ENCODE measurements at regions not wholly inside any gene's neighbourhood (a gene's known extent, or its start where the extent isn't known, plus 50 kb on each side); places are given as distances from the start of the nearest gene placed in this dataset.

DNA sequence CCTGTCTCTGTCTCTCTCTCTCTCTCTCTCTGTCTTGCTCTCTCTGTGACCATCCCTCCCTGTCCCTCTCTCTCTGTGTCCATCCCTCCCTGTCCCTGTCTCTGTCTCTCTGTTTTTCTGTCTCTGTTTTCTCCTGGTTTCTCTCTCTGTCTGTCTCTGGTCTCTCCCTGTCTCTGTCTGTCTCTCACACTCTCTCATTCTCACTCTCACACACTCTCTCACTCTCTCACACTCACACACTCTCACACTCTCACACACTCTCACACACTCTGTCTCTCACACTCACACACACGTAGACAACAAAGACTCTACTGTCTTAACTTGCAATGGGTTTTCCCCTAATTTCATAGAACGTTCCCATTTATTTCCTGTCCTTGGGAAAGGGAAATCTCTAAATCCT is 299.5 kb downstream of the FOXL1 start:
- no peak for ATAC-seq (ENCODE audit: insufficient read depth, low read depth)
- no peak overlapping the region for H3K4me2 ChIP-seq (ENCODE audit: insufficient read depth, low read length)
- H3K27me3 ChIP-seq (ENCODE audit: insufficient read depth, low read length, poor library complexity) = peaks cover 9% of the 10 kb centered on the region

DNA sequence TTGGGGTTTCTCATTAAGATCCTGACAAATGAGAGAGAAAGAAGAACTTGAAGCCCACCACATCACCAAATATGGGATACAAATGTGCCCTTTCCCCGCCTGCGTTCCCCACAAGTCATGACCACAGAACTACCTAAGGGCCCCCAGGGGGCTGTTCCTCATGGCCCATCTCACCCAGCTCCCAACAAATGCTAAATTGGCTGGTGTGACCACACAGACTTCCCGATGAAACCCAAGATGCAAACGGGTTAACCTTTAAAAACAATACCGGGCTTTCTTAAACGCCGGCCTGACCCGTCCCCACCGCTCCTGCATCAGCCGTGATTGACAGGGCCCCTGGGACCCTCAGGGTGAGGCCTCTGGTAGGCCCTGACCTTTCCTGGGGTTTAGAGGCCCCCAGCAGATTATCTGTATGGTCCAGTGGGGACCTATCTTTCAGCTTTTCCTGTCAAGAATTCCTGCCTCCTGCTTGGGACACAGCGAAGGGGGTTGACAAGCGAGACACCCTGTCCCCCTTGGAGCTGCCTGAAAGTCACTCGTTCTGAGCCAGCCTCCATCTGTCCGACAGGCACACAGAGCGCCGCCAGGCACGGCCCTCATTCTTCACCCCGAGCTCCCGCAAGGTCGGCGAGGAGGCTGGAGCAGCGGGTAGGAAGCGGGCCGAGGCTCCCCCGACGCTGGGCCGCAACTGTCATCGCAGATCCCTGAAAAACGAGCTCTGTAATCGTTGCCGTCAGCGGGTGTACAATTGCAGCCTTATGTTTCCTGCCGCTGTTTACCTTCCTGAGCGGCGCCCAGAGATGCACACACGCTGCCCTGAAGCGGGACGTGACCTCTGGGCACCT is 300.1 kb downstream of the FOXL1 start:
- ATAC-seq (ENCODE audit: insufficient read depth, low read depth) = no peak
- Histone ChIP-seq H3K4me1 (ENCODE audit: insufficient read depth, low read length) (no peaks in the 10 kb centered on the region), H3K9ac (ENCODE audit: low read depth, low read length) (no peak overlapping the region), H3K27ac (ENCODE audit: low read length) (no peak overlapping the region), H3K27me3 (ENCODE audit: insufficient read depth, low read length, poor library complexity) (peaks cover 10% of the 10 kb centered on the region), H2AFZ (ENCODE audit: low read depth, low read length) (no peak overlapping the region), H3K9me3 (ENCODE audit: insufficient read depth, low read length, severe bottlenecking) (no peaks in the 10 kb centered on the region), H3K4me2 (ENCODE audit: insufficient read depth, low read length) (no peak overlapping the region), H4K20me1 (ENCODE audit: insufficient read depth, low read length) (no peaks in the 10 kb centered on the region), H3K4me3 (ENCODE audit: low read depth in 1 of 2, low read length in 2 of 2) (no peak overlapping the region), H3K36me3 (ENCODE audit: insufficient read depth, low read length) (no peaks in the 10 kb centered on the region), H3K79me2 (ENCODE audit: insufficient read depth, low read length) (no peaks in the 10 kb centered on the region)
- DNase-seq = no peak
- TF ChIP-seq, protein P1, sequence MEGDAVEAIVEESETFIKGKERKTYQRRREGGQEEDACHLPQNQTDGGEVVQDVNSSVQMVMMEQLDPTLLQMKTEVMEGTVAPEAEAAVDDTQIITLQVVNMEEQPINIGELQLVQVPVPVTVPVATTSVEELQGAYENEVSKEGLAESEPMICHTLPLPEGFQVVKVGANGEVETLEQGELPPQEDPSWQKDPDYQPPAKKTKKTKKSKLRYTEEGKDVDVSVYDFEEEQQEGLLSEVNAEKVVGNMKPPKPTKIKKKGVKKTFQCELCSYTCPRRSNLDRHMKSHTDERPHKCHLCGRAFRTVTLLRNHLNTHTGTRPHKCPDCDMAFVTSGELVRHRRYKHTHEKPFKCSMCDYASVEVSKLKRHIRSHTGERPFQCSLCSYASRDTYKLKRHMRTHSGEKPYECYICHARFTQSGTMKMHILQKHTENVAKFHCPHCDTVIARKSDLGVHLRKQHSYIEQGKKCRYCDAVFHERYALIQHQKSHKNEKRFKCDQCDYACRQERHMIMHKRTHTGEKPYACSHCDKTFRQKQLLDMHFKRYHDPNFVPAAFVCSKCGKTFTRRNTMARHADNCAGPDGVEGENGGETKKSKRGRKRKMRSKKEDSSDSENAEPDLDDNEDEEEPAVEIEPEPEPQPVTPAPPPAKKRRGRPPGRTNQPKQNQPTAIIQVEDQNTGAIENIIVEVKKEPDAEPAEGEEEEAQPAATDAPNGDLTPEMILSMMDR (IDR thresholded peaks at IDR 0.05; ENCODE audit: borderline replicate concordance, extremely low read depth, low read length, poor library complexity, severe bottlenecking) = no peak

More for the DNA sequence above, 299.5 kb downstream of the FOXL1 start:
- Histone ChIP-seq H3K27ac (ENCODE audit: low read length) (no peak overlapping the region), H4K20me1 (ENCODE audit: insufficient read depth, low read length) (no peaks in the 10 kb centered on the region), H3K36me3 (ENCODE audit: insufficient read depth, low read length) (no peaks in the 10 kb centered on the region), H3K4me3 (ENCODE audit: low read depth in 1 of 2, low read length in 2 of 2) (no peak overlapping the region), H3K4me1 (ENCODE audit: insufficient read depth, low read length) (no peaks in the 10 kb centered on the region), H2AFZ (ENCODE audit: low read depth, low read length) (no peak overlapping the region), H3K79me2 (ENCODE audit: insufficient read depth, low read length) (no peaks in the 10 kb centered on the region), H3K9ac (ENCODE audit: low read depth, low read length) (no peak overlapping the region), H3K9me3 (ENCODE audit: insufficient read depth, low read length, severe bottlenecking) (no peaks in the 10 kb centered on the region)
- DNase-seq = no peak
- TF ChIP-seq, protein P1 (IDR thresholded peaks at IDR 0.05; ENCODE audit: borderline replicate concordance, extremely low read depth, low read length, poor library complexity, severe bottlenecking) = no peak
- no peak for TF ChIP-seq EZH2 (IDR thresholded peaks at IDR 0.05; ENCODE audit: borderline replicate concordance, low read depth, low read length, severe bottlenecking)

DNA sequence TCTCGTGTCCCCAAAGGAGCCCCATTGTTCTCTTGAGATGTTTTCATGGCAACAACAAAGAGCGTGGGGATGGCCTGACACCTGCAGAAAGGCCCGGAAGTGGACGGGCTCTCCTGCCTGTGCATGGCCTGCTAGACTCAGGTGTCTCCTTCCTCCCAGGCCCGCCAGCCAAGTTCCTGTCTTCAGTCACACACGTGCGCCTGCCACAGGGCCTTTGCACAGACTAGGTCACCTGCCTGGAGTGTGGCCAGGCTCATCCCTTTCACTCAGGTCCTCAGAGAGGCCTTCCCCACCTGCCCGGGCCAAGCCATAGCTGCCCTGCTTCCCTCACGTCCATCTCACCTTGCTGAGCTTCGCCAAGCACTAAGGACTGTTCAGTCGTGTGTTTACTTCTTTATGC is 300.9 kb downstream of the FOXL1 start:
- Histone ChIP-seq H3K4me3 (ENCODE audit: low read depth in 1 of 2, low read length in 2 of 2) (no peak overlapping the region), H3K9ac (ENCODE audit: low read depth, low read length) (no peak overlapping the region), H3K9me3 (ENCODE audit: insufficient read depth, low read length, severe bottlenecking) (no peaks in the 10 kb centered on the region), H3K4me1 (ENCODE audit: insufficient read depth, low read length) (no peaks in the 10 kb centered on the region), H3K27ac (ENCODE audit: low read length) (no peak overlapping the region), H3K79me2 (ENCODE audit: insufficient read depth, low read length) (no peaks in the 10 kb centered on the region), H3K36me3 (ENCODE audit: insufficient read depth, low read length) (no peaks in the 10 kb centered on the region), H2AFZ (ENCODE audit: low read depth, low read length) (no peak overlapping the region), H3K27me3 (ENCODE audit: insufficient read depth, low read length, poor library complexity) (peaks cover 7% of the 10 kb centered on the region), H3K4me2 (ENCODE audit: insufficient read depth, low read length) (no peak overlapping the region), H4K20me1 (ENCODE audit: insufficient read depth, low read length) (no peaks in the 10 kb centered on the region)
- no peak for DNase-seq
- no peak for TF ChIP-seq EZH2 (IDR thresholded peaks at IDR 0.05; ENCODE audit: borderline replicate concordance, low read depth, low read length, severe bottlenecking)
- TF ChIP-seq, protein P1 (IDR thresholded peaks at IDR 0.05; ENCODE audit: borderline replicate concordance, extremely low read depth, low read length, poor library complexity, severe bottlenecking) = no peak
- ATAC-seq (ENCODE audit: insufficient read depth, low read depth) = no peak
